ENCODE measurements at regions not wholly inside any gene's neighbourhood (a gene's known extent, or its start where the extent isn't known, plus 50 kb on each side); places are given as distances from the start of the nearest gene placed in this dataset.

- TF ChIP-seq POLR2A (IDR thresholded peaks at IDR 0.05) (no peak), POLR2AphosphoS5 (IDR thresholded peaks at IDR 0.05) (no peak)
- TF ChIP-seq, protein P1, sequence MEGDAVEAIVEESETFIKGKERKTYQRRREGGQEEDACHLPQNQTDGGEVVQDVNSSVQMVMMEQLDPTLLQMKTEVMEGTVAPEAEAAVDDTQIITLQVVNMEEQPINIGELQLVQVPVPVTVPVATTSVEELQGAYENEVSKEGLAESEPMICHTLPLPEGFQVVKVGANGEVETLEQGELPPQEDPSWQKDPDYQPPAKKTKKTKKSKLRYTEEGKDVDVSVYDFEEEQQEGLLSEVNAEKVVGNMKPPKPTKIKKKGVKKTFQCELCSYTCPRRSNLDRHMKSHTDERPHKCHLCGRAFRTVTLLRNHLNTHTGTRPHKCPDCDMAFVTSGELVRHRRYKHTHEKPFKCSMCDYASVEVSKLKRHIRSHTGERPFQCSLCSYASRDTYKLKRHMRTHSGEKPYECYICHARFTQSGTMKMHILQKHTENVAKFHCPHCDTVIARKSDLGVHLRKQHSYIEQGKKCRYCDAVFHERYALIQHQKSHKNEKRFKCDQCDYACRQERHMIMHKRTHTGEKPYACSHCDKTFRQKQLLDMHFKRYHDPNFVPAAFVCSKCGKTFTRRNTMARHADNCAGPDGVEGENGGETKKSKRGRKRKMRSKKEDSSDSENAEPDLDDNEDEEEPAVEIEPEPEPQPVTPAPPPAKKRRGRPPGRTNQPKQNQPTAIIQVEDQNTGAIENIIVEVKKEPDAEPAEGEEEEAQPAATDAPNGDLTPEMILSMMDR (IDR thresholded peaks at IDR 0.05): no peak
Measured at GRCh38 chr17:5786510-5786875, 202.2 kb upstream of the NLRP1 start.

Measured in gastroesophageal sphincter (tissue), 3 donors.